GM23338 (cell line): ENCODE measurements at regions not wholly inside any gene's neighbourhood (a gene's known extent, or its start where the extent isn't known, plus 50 kb on each side); places are given as distances from the start of the nearest gene placed in this dataset.

Experiments used
- ATAC-seq: fragments of 200-7000 bp; cut with Tn5 transposase; 3 replicates; pipeline ENCODE4 v1.9.1; 2020
- DNase-seq: peaks from one replicate; pipeline ENCODE4 v3.0.0-alpha.2; 2015; ENCODE audit warnings: low spot score
- H2AFZ ChIP-seq: fragments of 200-600 bp; sonication (generic); 2 replicates; pipeline ENCODE4 v1.8.0; 2016; ENCODE audit warnings: antibody characterized with exemption, mild to moderate bottlenecking, moderate library complexity
- H3F3A ChIP-seq: fragments of 200-600 bp; sonication (generic); replicated peaks from 2 replicates; pipeline ENCODE4 v1.8.0; 2017; ENCODE audit warnings: antibody characterized with exemption, mixed run types, low read depth
- H3K27ac ChIP-seq: fragments of 200-600 bp; sonication (generic); 2 replicates; pipeline ENCODE4 v1.6.1; 2016; ENCODE audit warnings: low read depth
- H3K27me3 ChIP-seq: fragments of 200-600 bp; sonication (generic); 2 replicates; pipeline ENCODE4 v1.8.0; 2016; ENCODE audit warnings: mild to moderate bottlenecking, mixed run types, moderate library complexity; ENCODE audit not compliant: insufficient read depth
- H3K36me3 ChIP-seq: fragments of 200-600 bp; sonication (generic); 2 replicates; pipeline ENCODE4 v1.8.0; 2016; ENCODE audit warnings: mild to moderate bottlenecking; ENCODE audit not compliant: insufficient read depth
- H3K4me1 ChIP-seq: fragments of 200-600 bp; sonication (generic); 2 replicates; pipeline ENCODE4 v1.8.0; 2016; ENCODE audit warnings: mild to moderate bottlenecking, moderate library complexity; ENCODE audit not compliant: insufficient read depth
- H3K4me2 ChIP-seq: fragments of 200-600 bp; sonication (generic); 2 replicates; pipeline ENCODE4 v1.7.1; 2017; ENCODE audit warnings: mixed run types
- H3K4me3 ChIP-seq: fragments of 200-600 bp; sonication (generic); 2 replicates; pipeline ENCODE4 v1.6.1; 2016; ENCODE audit warnings: mixed run types
- H3K79me2 ChIP-seq: fragments of 200-600 bp; sonication (generic); replicated peaks from 2 replicates; pipeline ENCODE4 v1.8.0; 2017; ENCODE audit warnings: mild to moderate bottlenecking; ENCODE audit not compliant: insufficient read depth
- H3K9me2 ChIP-seq: fragments of 200-600 bp; sonication (generic); 2 replicates; pipeline ENCODE4 v1.8.0; 2017; ENCODE audit not compliant: insufficient read depth
- H4K20me1 ChIP-seq: fragments of 200-600 bp; sonication (generic); replicated peaks from 2 replicates; pipeline ENCODE4 v1.8.0; 2017; ENCODE audit warnings: mild to moderate bottlenecking; ENCODE audit not compliant: insufficient read depth
- H3K27ac Mint-ChIP-seq: 2 replicates; pipeline ENCODE4 v1.8.0; 2020; ENCODE audit warnings: inconsistent platforms, mild to moderate bottlenecking, moderate library complexity, mixed read lengths
- H3K27me3 Mint-ChIP-seq: 3 replicates; pipeline ENCODE4 v1.8.0; 2022; ENCODE audit warnings: low read depth, mild to moderate bottlenecking, moderate library complexity, mixed read lengths, inconsistent platforms; ENCODE audit not compliant: insufficient read depth, poor library complexity
- H3K36me3 Mint-ChIP-seq: 3 replicates; pipeline ENCODE4 v1.8.0; 2021; ENCODE audit warnings: low read depth, mild to moderate bottlenecking, inconsistent platforms, moderate library complexity, mixed read lengths
- H3K4me1 Mint-ChIP-seq: 3 replicates; pipeline ENCODE4 v1.8.0; 2020; ENCODE audit warnings: mild to moderate bottlenecking, inconsistent platforms, mixed read lengths
- H3K4me3 Mint-ChIP-seq: 3 replicates; pipeline ENCODE4 v1.8.0; 2021; ENCODE audit warnings: moderate library complexity, mild to moderate bottlenecking, inconsistent platforms, mixed read lengths
- H3K9me3 Mint-ChIP-seq: 3 replicates; pipeline ENCODE4 v1.8.0; 2020; ENCODE audit warnings: moderate library complexity, mild to moderate bottlenecking, inconsistent platforms, mixed read lengths
- CREB1 ChIP-seq: fragments of 250-450 bp; sonication (Bioruptor Pico); IDR thresholded peaks from 2 replicates; pipeline ENCODE4 v1.5.0; 2020; ENCODE audit warnings: low read depth, mild to moderate bottlenecking, moderate library complexity
- EZH2 ChIP-seq: fragments of 200-600 bp; sonication (generic); IDR thresholded peaks from one replicate; pipeline ENCODE4 v1.8.0; 2017; ENCODE audit warnings: antibody characterized with exemption, mild to moderate bottlenecking, low read depth; ENCODE audit not compliant: unreplicated experiment
- EZH2phosphoT487 ChIP-seq: fragments of 200-600 bp; sonication (generic); IDR thresholded peaks from one replicate; pipeline ENCODE4 v1.8.1; 2018; ENCODE audit warnings: antibody characterized with exemption; ENCODE audit not compliant: unreplicated experiment
- JUNB ChIP-seq: IDR thresholded peaks from one replicate; pipeline ENCODE4 v1.6.1; 2016; ENCODE audit warnings: antibody characterized with exemption; ENCODE audit not compliant: unreplicated experiment
- NANOG ChIP-seq: IDR thresholded peaks from 2 replicates; pipeline ENCODE4 v1.6.1; 2016; ENCODE audit warnings: antibody characterized with exemption, borderline replicate concordance
- POLR2AphosphoS5 ChIP-seq: IDR thresholded peaks from 2 replicates; pipeline ENCODE4 v1.6.1; 2016; ENCODE audit warnings: antibody characterized with exemption, low read depth
- STAT1 ChIP-seq: IDR thresholded peaks from one replicate; pipeline ENCODE4 v1.6.1; 2016; ENCODE audit warnings: antibody characterized with exemption; ENCODE audit not compliant: unreplicated experiment
- ZNF114 ChIP-seq: fragments of 250-450 bp; sonication (Bioruptor Pico); IDR thresholded peaks from 2 replicates; pipeline ENCODE4 v1.5.0; 2020; ENCODE audit warnings: mild to moderate bottlenecking, moderate library complexity
- ZNF331 ChIP-seq: fragments of 250-450 bp; sonication (Bioruptor Pico); IDR thresholded peaks from 2 replicates; pipeline ENCODE4 v1.5.0; 2020; ENCODE audit warnings: low read depth, mild to moderate bottlenecking, moderate library complexity
- TF ChIP-seq, protein P1 (sequence below): IDR thresholded peaks from 2 replicates; pipeline ENCODE4 v1.6.1; 2016; ENCODE audit warnings: antibody characterized with exemption
- TF ChIP-seq, protein P2 (sequence below), 2 experiments: fragments of 200-600 bp in 1 of 2; sonication (generic) in 1 of 2; conservative IDR thresholded peaks; 2 replicates each; pipeline versions ENCODE4 v1.5.1 to v1.6.1; 2016 to 2017; ENCODE audit warnings: antibody characterized with exemption in 2 of 2, low read depth in 2 of 2, mild to moderate bottlenecking in 2 of 2, moderate library complexity in 1 of 2
- TF ChIP-seq, protein P3 (sequence below): fragments of 250-450 bp; sonication (Bioruptor Pico); IDR thresholded peaks from 2 replicates; pipeline ENCODE4 v1.5.0; 2020; ENCODE audit warnings: mild to moderate bottlenecking, moderate library complexity
- TF ChIP-seq, protein P4 (sequence below): IDR thresholded peaks from one replicate; pipeline ENCODE4 v1.6.1; 2018; ENCODE audit warnings: antibody characterized with exemption; ENCODE audit not compliant: unreplicated experiment

DNA sequence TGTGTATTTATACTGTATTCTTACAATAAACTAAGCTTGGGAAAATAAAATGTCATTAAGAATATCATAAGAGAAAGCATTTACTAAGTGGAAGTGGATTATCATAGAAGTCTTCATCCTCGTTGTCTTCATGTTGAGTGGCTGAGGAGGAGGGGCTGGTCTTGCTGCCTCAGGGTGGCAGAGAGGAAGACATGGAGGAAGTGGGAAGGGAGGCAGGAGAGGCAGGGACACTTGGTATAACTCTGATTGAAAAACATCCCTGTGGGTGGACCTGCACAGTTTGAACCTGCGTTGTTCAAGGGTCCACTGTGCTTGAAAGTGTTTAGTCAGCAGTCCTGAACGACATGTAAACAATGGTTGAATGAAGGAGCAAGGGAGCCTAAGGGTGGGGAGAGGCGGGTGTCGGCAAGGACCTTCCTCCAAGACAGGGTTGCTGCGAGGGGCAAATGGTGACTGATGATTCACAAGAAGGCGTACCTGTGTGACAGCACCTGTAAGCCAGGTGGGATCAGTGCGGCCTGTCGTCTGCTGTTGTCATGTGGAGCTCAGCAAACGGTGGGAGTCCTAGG lies 103.8 kb upstream of the KLF13 start:
- Histone ChIP-seq H3F3A (no peaks in the 10 kb centered on the region), H2AFZ (0 out of 2 replicates have a peak overlapping the region, but pooled peaks have one; percentile 56), H3K4me1 (peaks cover 23% of the 10 kb centered on the region), H3K4me2 (peak overlapping the region; percentile 66; the same call in 1 of the 2 replicates), H3K4me3 (no peak overlapping the region), H3K27me3 (no peaks in the 10 kb centered on the region), H3K36me3 (no peaks in the 10 kb centered on the region), H3K27ac (no peak overlapping the region), H3K79me2 (no peaks in the 10 kb centered on the region), H4K20me1 (no peaks in the 10 kb centered on the region), H3K9me2 (no peaks in the 10 kb centered on the region)
- TF ChIP-seq, protein P1, sequence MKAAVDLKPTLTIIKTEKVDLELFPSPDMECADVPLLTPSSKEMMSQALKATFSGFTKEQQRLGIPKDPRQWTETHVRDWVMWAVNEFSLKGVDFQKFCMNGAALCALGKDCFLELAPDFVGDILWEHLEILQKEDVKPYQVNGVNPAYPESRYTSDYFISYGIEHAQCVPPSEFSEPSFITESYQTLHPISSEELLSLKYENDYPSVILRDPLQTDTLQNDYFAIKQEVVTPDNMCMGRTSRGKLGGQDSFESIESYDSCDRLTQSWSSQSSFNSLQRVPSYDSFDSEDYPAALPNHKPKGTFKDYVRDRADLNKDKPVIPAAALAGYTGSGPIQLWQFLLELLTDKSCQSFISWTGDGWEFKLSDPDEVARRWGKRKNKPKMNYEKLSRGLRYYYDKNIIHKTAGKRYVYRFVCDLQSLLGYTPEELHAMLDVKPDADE = no peak
- TF ChIP-seq, protein P2, sequence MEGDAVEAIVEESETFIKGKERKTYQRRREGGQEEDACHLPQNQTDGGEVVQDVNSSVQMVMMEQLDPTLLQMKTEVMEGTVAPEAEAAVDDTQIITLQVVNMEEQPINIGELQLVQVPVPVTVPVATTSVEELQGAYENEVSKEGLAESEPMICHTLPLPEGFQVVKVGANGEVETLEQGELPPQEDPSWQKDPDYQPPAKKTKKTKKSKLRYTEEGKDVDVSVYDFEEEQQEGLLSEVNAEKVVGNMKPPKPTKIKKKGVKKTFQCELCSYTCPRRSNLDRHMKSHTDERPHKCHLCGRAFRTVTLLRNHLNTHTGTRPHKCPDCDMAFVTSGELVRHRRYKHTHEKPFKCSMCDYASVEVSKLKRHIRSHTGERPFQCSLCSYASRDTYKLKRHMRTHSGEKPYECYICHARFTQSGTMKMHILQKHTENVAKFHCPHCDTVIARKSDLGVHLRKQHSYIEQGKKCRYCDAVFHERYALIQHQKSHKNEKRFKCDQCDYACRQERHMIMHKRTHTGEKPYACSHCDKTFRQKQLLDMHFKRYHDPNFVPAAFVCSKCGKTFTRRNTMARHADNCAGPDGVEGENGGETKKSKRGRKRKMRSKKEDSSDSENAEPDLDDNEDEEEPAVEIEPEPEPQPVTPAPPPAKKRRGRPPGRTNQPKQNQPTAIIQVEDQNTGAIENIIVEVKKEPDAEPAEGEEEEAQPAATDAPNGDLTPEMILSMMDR (conservative IDR thresholded peaks at IDR 0.05; ENCODE audit: low read depth in 2 of 2) = no peak
- TF ChIP-seq EZH2phosphoT487 (no peak), JUNB (no peak), EZH2 (no peak), STAT1 (no peak), ZNF114 (CRISPR knock-in tag) (no peak), NANOG (no peak), POLR2AphosphoS5 (no peak), CREB1 (CRISPR knock-in tag) (no peak), ZNF331 (CRISPR knock-in tag) (no peak)
- TF ChIP-seq, protein P3, sequence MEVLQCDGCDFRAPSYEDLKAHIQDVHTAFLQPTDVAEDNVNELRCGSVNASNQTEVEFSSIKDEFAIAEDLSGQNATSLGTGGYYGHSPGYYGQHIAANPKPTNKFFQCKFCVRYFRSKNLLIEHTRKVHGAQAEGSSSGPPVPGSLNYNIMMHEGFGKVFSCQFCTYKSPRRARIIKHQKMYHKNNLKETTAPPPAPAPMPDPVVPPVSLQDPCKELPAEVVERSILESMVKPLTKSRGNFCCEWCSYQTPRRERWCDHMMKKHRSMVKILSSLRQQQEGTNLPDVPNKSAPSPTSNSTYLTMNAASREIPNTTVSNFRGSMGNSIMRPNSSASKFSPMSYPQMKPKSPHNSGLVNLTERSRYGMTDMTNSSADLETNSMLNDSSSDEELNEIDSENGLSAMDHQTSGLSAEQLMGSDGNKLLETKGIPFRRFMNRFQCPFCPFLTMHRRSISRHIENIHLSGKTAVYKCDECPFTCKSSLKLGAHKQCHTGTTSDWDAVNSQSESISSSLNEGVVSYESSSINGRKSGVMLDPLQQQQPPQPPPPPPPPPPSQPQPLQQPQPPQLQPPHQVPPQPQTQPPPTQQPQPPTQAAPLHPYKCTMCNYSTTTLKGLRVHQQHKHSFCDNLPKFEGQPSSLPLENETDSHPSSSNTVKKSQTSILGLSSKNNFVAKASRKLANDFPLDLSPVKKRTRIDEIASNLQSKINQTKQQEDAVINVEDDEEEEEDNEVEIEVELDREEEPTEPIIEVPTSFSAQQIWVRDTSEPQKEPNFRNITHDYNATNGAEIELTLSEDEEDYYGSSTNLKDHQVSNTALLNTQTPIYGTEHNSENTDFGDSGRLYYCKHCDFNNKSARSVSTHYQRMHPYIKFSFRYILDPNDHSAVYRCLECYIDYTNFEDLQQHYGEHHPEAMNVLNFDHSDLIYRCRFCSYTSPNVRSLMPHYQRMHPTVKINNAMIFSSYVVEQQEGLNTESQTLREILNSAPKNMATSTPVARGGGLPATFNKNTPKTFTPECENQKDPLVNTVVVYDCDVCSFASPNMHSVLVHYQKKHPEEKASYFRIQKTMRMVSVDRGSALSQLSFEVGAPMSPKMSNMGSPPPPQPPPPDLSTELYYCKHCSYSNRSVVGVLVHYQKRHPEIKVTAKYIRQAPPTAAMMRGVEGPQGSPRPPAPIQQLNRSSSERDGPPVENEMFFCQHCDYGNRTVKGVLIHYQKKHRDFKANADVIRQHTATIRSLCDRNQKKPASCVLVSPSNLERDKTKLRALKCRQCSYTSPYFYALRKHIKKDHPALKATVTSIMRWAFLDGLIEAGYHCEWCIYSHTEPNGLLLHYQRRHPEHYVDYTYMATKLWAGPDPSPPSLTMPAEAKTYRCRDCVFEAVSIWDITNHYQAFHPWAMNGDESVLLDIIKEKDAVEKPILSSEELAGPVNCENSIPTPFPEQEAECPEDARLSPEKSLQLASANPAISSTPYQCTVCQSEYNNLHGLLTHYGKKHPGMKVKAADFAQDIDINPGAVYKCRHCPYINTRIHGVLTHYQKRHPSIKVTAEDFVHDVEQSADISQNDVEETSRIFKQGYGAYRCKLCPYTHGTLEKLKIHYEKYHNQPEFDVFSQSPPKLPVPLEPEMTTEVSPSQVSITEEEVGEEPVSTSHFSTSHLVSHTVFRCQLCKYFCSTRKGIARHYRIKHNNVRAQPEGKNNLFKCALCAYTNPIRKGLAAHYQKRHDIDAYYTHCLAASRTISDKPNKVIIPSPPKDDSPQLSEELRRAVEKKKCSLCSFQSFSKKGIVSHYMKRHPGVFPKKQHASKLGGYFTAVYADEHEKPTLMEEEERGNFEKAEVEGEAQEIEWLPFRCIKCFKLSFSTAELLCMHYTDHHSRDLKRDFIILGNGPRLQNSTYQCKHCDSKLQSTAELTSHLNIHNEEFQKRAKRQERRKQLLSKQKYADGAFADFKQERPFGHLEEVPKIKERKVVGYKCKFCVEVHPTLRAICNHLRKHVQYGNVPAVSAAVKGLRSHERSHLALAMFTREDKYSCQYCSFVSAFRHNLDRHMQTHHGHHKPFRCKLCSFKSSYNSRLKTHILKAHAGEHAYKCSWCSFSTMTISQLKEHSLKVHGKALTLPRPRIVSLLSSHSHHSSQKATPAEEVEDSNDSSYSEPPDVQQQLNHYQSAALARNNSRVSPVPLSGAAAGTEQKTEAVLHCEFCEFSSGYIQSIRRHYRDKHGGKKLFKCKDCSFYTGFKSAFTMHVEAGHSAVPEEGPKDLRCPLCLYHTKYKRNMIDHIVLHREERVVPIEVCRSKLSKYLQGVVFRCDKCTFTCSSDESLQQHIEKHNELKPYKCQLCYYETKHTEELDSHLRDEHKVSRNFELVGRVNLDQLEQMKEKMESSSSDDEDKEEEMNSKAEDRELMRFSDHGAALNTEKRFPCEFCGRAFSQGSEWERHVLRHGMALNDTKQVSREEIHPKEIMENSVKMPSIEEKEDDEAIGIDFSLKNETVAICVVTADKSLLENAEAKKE (CRISPR knock-in tag) = no peak
- TF ChIP-seq, protein P4, sequence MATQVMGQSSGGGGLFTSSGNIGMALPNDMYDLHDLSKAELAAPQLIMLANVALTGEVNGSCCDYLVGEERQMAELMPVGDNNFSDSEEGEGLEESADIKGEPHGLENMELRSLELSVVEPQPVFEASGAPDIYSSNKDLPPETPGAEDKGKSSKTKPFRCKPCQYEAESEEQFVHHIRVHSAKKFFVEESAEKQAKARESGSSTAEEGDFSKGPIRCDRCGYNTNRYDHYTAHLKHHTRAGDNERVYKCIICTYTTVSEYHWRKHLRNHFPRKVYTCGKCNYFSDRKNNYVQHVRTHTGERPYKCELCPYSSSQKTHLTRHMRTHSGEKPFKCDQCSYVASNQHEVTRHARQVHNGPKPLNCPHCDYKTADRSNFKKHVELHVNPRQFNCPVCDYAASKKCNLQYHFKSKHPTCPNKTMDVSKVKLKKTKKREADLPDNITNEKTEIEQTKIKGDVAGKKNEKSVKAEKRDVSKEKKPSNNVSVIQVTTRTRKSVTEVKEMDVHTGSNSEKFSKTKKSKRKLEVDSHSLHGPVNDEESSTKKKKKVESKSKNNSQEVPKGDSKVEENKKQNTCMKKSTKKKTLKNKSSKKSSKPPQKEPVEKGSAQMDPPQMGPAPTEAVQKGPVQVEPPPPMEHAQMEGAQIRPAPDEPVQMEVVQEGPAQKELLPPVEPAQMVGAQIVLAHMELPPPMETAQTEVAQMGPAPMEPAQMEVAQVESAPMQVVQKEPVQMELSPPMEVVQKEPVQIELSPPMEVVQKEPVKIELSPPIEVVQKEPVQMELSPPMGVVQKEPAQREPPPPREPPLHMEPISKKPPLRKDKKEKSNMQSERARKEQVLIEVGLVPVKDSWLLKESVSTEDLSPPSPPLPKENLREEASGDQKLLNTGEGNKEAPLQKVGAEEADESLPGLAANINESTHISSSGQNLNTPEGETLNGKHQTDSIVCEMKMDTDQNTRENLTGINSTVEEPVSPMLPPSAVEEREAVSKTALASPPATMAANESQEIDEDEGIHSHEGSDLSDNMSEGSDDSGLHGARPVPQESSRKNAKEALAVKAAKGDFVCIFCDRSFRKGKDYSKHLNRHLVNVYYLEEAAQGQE = no peak
- Mint-ChIP-seq H3K27ac (no peak overlapping the region), H3K36me3 (no peaks in the 10 kb centered on the region; the same call in 2 of the 3 replicates), H3K4me3 (no peak overlapping the region; the same call in 2 of the 3 replicates), H3K27me3 (peaks cover 14% of the 10 kb centered on the region), H3K9me3 (no peaks in the 10 kb centered on the region; the same call in 2 of the 3 replicates), H3K4me1 (peaks cover 34% of the 10 kb centered on the region)
- DNase-seq (no peak), ATAC-seq (peak; percentile 31)
